GDM1 (cell line): ENCODE measurements at regions not wholly inside any gene's neighbourhood (a gene's known extent, or its start where the extent isn't known, plus 50 kb on each side); places are given as distances from the start of the nearest gene placed in this dataset.

Source experiments
- DNase-seq: peaks from one replicate; lab custom pipeline; 2025; lab: John Stamatoyannopoulos, UW

- no peak for DNase-seq
Observed at GRCh38 chr6:147817042-147817689, 308.7 kb downstream of the SAMD5 start.

GRCh38 chr6:147820520-147820919 is 312.0 kb downstream of the SAMD5 start:
- DNase-seq, result no peak

- no peak for DNase-seq
Observed at GRCh38 chr6:147821295-147821897, 312.9 kb downstream of the SAMD5 start.

GRCh38 chr6:147823936-147824335 is 315.4 kb downstream of the SAMD5 start:
- DNase-seq, result no peak

GRCh38 chr6:147825848-147826247 is 317.4 kb downstream of the SAMD5 start:
- DNase-seq, result no peak

GRCh38 chr6:147826698-147827097 is 318.2 kb downstream of the SAMD5 start:
- no peak for DNase-seq

GRCh38 chr6:147829418-147829817 is 320.9 kb downstream of the SAMD5 start:
- DNase-seq, result no peak

- DNase-seq, result no peak
Observed at GRCh38 chr6:147829835-147830234, 321.3 kb downstream of the SAMD5 start.

- DNase-seq, result no peak
Observed at GRCh38 chr6:147831356-147831755, 322.9 kb downstream of the SAMD5 start.

GRCh38 chr6:147833607-147834006 is 325.1 kb downstream of the SAMD5 start:
- DNase-seq, result no peak

- no peak for DNase-seq
Observed at GRCh38 chr6:147834084-147834776, 325.7 kb downstream of the SAMD5 start.

GRCh38 chr6:147837540-147837939 is 329.1 kb downstream of the SAMD5 start:
- DNase-seq, result no peak

GRCh38 chr6:147839708-147840610 is 331.5 kb downstream of the SAMD5 start:
- DNase-seq, result no peak

GRCh38 chr6:147841547-147842148 is 333.2 kb downstream of the SAMD5 start:
- no peak for DNase-seq

GRCh38 chr6:147849401-147850330 is 341.2 kb downstream of the SAMD5 start:
- no peak for DNase-seq

GRCh38 chr6:147852772-147853171 is 344.3 kb downstream of the SAMD5 start:
- DNase-seq, result no peak

- no peak for DNase-seq
Observed at GRCh38 chr6:147853574-147853973, 345.1 kb downstream of the SAMD5 start.

GRCh38 chr6:147855803-147856482 is 347.5 kb downstream of the SAMD5 start:
- DNase-seq, result no peak

- no peak for DNase-seq
Observed at GRCh38 chr6:147856687-147857086, 348.2 kb downstream of the SAMD5 start.

- no peak for DNase-seq
Observed at GRCh38 chr6:147858421-147858820, 349.9 kb downstream of the SAMD5 start.
